ENCODE measurements at regions not wholly inside any gene's neighbourhood (a gene's known extent, or its start where the extent isn't known, plus 50 kb on each side); places are given as distances from the start of the nearest gene placed in this dataset.

- TF ChIP-seq, protein P1, sequence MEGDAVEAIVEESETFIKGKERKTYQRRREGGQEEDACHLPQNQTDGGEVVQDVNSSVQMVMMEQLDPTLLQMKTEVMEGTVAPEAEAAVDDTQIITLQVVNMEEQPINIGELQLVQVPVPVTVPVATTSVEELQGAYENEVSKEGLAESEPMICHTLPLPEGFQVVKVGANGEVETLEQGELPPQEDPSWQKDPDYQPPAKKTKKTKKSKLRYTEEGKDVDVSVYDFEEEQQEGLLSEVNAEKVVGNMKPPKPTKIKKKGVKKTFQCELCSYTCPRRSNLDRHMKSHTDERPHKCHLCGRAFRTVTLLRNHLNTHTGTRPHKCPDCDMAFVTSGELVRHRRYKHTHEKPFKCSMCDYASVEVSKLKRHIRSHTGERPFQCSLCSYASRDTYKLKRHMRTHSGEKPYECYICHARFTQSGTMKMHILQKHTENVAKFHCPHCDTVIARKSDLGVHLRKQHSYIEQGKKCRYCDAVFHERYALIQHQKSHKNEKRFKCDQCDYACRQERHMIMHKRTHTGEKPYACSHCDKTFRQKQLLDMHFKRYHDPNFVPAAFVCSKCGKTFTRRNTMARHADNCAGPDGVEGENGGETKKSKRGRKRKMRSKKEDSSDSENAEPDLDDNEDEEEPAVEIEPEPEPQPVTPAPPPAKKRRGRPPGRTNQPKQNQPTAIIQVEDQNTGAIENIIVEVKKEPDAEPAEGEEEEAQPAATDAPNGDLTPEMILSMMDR (IDR thresholded peaks at IDR 0.05): no peak
- TF ChIP-seq JUN (IDR thresholded peaks at IDR 0.05) (no peak), FOSL2 (IDR thresholded peaks at IDR 0.05) (no peak), FOSL2 (CRISPR knock-in tag; IDR thresholded peaks at IDR 0.05) (no peak), POLR2A (IDR thresholded peaks at IDR 0.05; ENCODE audit: low read length) (no peak), CHD4 (IDR thresholded peaks at IDR 0.05; ENCODE audit: borderline replicate concordance) (no peak), REST (IDR thresholded peaks at IDR 0.05) (no peak), MYC (IDR thresholded peaks at IDR 0.05; ENCODE audit: borderline replicate concordance, low read length) (no peak), ELK1 (IDR thresholded peaks at IDR 0.05; ENCODE audit: low read depth, low read length) (no peak), MAZ (IDR thresholded peaks at IDR 0.05; ENCODE audit: borderline replicate concordance, low read depth, low read length) (no peak), CEBPB (IDR thresholded peaks at IDR 0.05) (no peak), POLR2AphosphoS2 (conservative IDR thresholded peaks at IDR 0.05; ENCODE audit: low read length) (no peak), ZC3H11A (IDR thresholded peaks at IDR 0.05) (no peak), ESRRA (IDR thresholded peaks at IDR 0.05; ENCODE audit: borderline replicate concordance, low read length) (no peak)
These were observed 94.8 kb upstream of the ATP6AP2 start for GRCh38 chrX:40485973-40486372.
